H7 (cell line): ENCODE measurements at regions not wholly inside any gene's neighbourhood (a gene's known extent, or its start where the extent isn't known, plus 50 kb on each side); places are given as distances from the start of the nearest gene placed in this dataset.

Source experiments
- DNase-seq: peaks from one replicate; pipeline ENCODE4 v3.0.0; 2012
- H3K27me3 ChIP-seq: 2 replicates; pipeline ENCODE4 v1.6.0; 2011; ENCODE audit warnings: mild to moderate bottlenecking, low read length; ENCODE audit not compliant: control insufficient read depth, insufficient read depth
- H3K36me3 ChIP-seq: replicated peaks from 2 replicates; pipeline ENCODE4 v1.5.1; 2011; ENCODE audit warnings: low read length; ENCODE audit not compliant: control insufficient read depth, insufficient read depth
- H3K4me3 ChIP-seq: 2 replicates; pipeline ENCODE4 v1.5.1; 2011; ENCODE audit warnings: low read depth, mild to moderate bottlenecking, control low read depth, low read length, moderate library complexity; ENCODE audit not compliant: insufficient read depth

DNA sequence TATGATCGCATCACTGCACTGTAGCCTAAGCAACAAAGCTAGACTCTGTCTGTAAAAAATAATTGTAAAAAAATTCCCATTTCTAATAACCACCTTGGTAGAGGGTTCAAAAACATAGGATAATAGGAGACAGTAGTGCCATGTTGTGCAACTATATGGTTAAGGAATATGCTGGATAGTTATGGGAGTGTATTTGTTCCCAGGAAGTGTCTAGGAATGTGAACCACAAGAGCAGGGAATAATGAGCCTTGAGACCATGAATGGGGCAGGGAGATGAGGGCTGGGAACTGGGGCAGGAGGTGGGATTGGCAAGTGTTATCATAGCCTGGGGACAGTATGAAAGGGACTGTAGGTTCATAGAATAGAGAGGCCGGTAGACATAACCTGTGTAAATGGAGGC is 50.4 kb downstream of the RUSC2 start:
- DNase-seq = no peak
- Histone ChIP-seq H3K27me3 (no peaks in the 10 kb centered on the region), H3K36me3 (no peaks in the 10 kb centered on the region), H3K4me3 (no peak overlapping the region)

DNA sequence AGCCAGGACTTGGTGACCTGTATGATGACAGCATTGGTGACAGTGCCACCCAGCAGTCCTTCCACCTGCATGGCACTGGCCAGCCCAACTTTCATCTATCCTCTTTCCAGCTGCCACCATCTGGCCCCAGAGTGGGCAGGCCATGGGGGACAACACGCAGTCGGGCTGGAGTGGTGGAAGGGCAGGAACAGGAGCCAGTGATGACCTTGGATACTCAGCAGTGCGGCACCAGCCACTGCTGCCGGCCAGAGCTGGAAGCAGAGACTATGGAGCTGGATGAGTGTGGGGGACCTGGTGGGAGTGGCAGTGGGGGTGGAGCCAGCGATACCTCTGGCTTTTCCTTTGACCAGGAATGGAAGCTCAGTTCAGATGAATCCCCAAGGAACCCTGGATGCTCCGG is 56.9 kb downstream of the RUSC2 start:
- Histone ChIP-seq H3K4me3 (no peak overlapping the region), H3K36me3 (peaks cover 1% of the 10 kb centered on the region), H3K27me3 (no peaks in the 10 kb centered on the region)
- DNase-seq = no peak

DNA sequence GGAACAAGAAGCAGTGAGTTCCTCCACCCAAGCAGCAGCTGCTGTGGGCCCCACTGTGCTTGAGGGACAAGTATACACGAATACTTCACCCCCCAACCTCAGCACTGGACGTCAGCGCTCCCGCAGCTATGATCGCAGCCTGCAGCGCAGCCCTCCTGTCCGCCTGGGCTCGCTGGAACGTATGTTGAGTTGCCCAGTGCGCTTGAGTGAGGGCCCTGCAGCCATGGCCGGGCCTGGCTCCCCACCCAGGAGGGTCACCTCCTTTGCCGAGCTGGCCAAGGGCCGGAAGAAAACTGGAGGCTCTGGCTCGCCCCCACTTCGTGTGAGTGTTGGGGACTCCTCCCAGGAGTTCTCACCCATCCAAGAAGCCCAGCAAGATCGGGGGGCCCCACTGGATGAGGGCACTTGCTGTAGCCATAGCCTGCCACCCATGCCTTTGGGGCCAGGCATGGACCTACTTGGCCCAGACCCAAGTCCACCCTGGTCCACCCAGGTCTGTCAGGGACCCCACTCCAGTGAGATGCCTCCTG is 57.1 kb upstream of the TESK1 start:
- Histone ChIP-seq H3K27me3 (no peaks in the 10 kb centered on the region), H3K4me3 (no peak overlapping the region), H3K36me3 (peaks cover 1% of the 10 kb centered on the region)
- no peak for DNase-seq

DNA sequence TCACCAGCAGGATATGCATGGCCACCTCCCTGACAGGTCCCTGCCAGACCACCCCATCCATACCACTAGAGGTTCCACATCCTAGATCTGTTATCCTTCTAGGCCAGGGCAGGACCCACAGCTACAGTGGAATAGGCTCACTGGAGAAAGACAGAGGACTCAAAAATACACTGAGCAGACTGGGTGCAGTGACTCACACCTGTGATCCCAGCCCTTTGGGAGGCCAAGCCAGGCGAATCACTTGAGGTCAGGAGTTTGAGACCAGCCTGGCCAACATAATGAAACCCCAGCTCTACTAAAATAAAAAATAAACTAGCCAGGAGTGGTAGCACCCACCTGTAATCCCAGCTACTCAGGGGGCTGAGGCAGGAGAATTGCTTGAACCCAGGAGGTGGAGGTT is 56.5 kb upstream of the TESK1 start:
- H3K27me3 ChIP-seq = no peaks in the 10 kb centered on the region
- no peak overlapping the region for H3K4me3 ChIP-seq
- peaks cover 1% of the 10 kb centered on the region for H3K36me3 ChIP-seq
- DNase-seq = no peak

DNA sequence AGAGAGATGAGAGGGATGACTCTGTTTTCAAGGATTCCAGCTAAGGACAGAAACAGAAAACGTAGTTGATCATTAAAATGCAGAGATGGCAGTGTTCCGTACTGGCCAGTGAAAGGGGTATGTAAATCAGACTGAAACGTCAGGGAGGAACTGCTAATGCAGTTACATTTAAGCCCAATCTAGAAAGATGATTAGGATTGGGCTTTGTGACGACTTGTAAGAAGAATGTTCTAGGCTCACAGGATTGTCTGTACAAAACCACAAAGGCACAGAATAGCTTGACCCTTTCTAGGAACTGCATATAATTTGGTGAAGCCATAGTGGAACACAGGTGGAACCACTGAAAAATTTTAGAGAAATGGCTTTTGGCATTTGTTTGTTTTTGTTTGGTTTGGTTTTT is 55.6 kb upstream of the TESK1 start:
- H3K27me3 ChIP-seq = no peaks in the 10 kb centered on the region
- peaks cover 1% of the 10 kb centered on the region for H3K36me3 ChIP-seq
- no peak overlapping the region for H3K4me3 ChIP-seq
- DNase-seq = no peak

DNA sequence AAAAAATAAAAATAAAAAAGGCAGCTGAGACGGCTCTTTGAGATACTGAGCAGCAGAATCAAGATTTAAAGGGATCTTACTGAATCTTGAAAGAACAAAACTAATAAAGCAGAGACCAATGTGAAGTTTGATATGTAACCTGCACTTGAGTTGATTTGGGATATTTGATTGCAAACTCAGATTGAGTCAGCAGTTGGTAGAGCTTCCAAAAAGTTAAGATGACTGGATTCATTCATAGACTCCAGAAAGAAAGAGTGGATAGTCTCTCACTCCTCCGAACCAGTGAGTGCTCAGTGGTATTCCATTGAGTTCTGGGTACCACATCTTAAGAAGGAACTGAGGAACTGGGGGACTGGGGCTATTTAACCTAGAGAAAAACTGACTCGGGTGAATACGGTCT is 52.7 kb upstream of the TESK1 start:
- H3K36me3 ChIP-seq = peaks cover 4% of the 10 kb centered on the region
- no peaks in the 10 kb centered on the region for H3K27me3 ChIP-seq
- DNase-seq = no peak
- H3K4me3 ChIP-seq = no peak overlapping the region

DNA sequence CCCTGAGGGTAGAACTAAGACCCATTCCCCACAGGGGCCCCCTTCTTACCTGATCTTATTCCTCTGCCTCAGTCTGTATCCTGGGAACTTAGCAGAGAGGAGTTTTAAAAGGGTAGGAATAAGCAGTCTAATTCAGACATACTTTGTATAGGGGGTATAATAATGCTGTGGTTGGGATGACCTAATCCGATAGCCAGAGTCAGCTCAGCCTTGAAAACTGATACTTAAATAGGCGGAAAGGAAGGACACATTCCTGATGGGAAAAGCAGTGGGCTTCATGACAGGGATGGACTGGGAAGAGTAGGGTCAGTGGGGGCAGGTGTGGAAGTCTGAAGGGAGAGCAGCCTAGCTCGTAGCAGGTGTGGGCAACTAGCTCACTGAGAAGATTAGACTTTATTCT is 52.2 kb upstream of the TESK1 start:
- Histone ChIP-seq H3K4me3 (no peak overlapping the region), H3K27me3 (no peaks in the 10 kb centered on the region), H3K36me3 (peaks cover 3% of the 10 kb centered on the region)
- no peak for DNase-seq

DNA sequence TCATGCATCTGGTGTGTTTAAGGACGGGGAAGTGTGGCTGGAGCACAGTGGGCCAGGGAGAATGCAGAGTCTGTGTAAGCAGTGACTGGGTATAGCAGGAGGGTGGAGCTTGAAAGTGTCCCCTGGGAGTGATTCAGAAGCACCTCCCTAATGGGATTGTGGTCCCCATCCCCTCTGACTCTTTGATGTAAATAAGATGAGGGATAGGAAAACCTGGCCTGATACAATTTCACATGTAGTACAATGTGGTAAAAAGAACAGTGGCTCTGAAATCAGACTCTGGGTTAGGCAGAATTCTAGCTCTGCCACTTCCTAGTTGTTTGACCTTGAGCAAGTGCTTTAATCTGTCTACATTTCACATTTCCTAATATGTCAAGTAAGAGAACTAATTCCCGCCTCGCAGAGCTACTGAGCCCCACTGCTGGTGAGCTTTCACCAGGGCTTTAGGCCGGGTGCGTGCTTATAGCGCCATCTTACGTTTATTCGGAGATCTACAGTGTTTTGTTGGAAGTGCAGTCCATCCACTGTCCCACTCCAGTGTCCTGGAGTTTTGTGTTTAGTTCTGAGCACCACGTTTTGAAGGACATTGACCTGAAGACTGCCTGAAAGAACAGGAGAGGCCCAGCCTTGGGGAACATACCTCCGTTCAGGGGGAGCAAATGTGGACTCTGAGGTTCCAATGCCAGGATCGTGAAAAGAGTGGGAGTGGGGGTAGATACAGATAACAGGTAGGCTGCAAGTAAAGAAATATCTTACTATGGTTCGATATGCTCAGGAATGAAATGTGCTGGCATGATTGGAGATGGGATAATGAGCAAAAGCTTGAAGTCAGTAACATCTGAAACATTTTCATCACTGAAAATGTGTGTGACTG is 51.2 kb upstream of the TESK1 start:
- no peaks in the 10 kb centered on the region for H3K27me3 ChIP-seq
- DNase-seq = peak; percentile 90
- peaks cover 5% of the 10 kb centered on the region for H3K36me3 ChIP-seq
- H3K4me3 ChIP-seq = no peak overlapping the region

DNA sequence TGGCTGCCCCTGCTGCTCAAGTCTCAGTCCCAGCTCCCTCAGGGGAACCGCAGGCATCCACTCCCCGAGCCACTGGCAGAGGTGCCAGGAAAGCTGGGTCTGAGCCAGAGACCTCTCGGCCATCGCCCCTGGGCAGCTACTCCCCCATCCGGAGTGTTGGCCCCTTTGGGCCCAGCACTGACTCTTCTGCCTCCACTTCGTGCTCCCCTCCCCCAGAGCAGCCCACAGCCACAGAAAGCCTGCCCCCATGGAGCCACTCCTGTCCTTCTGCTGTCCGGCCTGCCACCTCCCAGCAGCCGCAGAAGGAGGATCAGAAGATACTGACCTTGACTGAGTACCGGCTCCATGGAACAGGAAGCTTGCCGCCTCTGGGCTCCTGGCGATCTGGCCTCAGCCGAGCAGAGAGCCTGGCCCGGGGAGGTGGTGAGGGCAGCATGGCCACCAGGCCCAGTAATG is 49.8 kb upstream of the TESK1 start:
- H3K36me3 ChIP-seq = peaks cover 8% of the 10 kb centered on the region
- no peaks in the 10 kb centered on the region for H3K27me3 ChIP-seq
- no peak overlapping the region for H3K4me3 ChIP-seq
- DNase-seq = no peak
